CD4-positive, alpha-beta T cell treated with Interferon gamma for 1 hour (primary cell): ENCODE measurements at regions not wholly inside any gene's neighbourhood (a gene's known extent, or its start where the extent isn't known, plus 50 kb on each side); places are given as distances from the start of the nearest gene placed in this dataset.
"Not testable (repeated sequence)": the region's sequence is repeated elsewhere in the genome, so short reads cannot be mapped to it uniquely, and the experiment has no call there.

Source experiments
- DNase-seq: peaks from one replicate; pipeline ENCODE4 v3.0.0-alpha.2; 2020

- DNase-seq, result no peak
Measured at GRCh38 chr10:9910446-9910845, 1107.2 kb upstream of the CELF2 start.

- no peak for DNase-seq
Measured at GRCh38 chr10:9911488-9911887, 1106.2 kb upstream of the CELF2 start.

DNA sequence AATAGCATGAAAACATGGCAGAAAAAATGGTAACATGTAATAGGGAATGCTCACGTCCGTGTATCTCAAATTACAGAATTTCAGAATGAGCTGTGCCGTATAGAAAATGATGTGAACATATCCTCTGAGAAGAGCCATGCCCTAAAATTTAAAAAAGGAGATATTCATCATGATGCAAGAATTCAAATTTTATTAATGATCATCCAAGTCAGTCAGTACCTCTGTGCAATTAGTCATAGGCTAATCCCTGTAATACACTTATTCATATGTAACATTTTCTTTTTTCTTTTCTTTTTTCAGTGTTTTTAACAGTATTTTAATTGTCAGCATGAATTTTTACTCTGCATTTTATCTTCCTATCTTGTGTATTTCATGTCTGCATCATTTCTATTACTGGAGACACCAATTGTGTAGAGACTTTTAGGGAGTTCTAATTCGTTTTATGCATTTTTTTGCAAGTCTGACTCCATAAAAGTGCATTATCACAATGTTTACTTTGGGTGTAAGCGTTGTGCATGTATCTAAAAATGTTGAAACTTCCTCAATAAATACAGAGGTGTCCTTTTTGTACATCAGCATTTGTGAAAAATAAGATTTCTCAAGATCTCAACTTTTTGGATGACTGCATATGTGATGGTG is 1103.7 kb upstream of the CELF2 start:
- no peak for DNase-seq

GRCh38 chr10:9921544-9921943 is 1096.1 kb upstream of the CELF2 start:
- no peak for DNase-seq

DNA sequence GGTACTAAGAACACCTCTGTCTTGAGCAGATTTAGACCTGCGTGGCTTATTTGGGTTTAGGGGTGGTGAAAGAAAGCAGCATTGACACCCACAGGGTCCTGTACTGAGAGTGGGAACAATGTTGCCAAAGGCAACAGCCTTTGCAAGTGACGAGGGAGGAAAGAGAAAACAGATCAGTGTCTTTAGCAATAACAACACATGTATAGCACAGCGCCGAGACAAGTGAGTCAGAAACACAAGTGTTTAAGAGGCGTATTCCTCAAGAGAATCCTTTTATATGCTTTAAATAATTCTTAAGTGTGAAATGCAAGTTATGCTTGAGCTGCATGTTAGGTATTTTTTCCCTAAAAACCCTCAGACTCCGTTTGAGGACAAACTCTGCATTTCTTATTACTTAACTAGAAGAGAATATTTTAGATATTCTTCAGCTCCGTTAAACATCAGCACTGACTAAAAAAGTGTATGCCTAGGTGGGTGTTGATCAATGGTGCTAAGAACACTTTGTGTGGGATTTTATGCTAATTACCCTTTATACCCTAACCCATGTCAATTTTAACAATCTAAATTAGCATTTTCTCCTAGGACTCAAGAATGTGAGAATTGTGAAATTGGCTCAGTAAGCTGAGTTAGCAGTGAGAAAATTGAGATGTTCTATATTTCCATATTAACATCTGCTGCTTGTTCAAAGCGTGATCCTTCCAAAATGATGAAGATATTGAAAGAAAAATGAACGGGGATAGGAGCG is 1095.4 kb upstream of the CELF2 start:
- DNase-seq, result no peak

GRCh38 chr10:9926003-9926402 is 1091.7 kb upstream of the CELF2 start:
- no peak for DNase-seq

DNA sequence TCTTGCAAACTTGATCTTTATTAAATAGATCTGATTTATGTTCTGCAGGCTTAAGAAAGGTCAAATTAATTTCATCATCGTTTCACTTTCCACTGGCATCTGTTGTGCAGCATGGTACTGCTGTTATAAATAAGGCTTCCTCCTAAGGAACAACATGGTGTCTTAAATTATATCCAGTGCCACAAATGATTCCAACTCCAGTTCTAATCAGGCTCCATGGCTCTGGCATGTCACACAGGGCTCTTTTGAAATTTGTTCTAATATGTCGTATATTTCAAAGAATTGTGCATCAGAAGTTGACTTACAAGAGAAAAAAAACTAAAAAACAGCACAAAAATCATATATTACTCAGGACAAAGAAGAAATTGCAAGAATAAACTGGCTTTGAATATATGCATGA is 1090.8 kb upstream of the CELF2 start:
- DNase-seq, result no peak

GRCh38 chr10:9939716-9940115 is 1078.0 kb upstream of the CELF2 start:
- DNase-seq, result no peak

DNA sequence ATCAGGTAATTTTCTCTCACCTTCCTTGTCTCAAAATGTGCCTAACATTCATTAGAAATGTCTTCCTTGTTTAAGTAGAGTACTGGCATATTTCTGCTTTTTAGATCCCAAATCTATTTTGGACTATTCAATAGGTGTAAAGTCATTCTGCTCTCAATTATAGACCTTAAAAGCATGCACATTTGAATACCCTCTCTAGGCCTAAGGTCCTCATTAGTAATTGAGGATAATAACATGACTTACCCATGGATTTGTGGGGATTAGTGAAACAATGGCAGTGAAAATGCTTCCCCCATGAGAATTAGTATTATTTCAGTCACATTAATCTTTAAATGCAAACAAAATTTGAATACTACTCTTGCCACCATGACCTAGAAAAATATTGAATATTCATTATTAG is 1073.0 kb upstream of the CELF2 start:
- no peak for DNase-seq

- DNase-seq, result no peak
Measured at GRCh38 chr10:9950070-9950469, 1067.6 kb upstream of the CELF2 start.

DNA sequence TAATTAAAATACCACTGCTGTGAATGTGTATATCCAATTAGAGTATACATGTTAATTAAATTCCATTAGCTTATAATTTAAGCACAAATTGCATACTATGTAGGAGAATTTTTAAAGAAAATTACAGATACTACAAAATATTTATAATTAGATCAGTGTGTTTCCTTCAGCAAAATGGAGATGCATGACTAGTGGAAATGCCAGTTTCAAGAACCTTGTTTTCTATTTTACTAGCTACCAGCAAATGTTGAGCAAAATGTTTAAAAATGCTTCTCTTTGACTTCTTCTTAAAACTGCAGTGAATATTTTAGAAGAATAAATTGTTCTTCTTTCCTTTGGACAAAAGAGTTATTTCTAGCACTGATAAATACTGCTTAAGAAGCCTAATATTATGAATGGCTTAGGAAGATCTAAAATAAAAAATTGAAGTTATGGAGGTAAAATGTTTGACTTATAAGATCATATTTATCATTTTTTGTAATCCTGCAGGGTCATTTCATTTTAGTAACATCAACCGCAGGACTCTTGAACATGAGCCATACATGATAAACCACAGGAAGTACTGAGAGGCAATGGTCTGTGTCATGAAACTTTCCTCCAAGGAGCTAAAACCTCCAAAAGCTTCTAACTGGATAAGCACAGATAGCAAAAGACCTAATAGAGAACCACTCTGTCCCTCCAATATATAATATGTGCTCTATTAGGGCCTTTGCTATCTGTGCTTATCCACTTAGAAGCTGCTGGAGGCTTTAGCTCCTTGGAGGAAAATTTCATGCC is 1066.0 kb upstream of the CELF2 start:
- DNase-seq, result no peak

GRCh38 chr10:9957351-9957750 is 1060.3 kb upstream of the CELF2 start:
- no peak for DNase-seq

GRCh38 chr10:9957876-9958275 is 1059.8 kb upstream of the CELF2 start:
- not testable (repeated sequence) for DNase-seq

GRCh38 chr10:9965341-9965740 is 1052.3 kb upstream of the CELF2 start:
- no peak for DNase-seq

DNA sequence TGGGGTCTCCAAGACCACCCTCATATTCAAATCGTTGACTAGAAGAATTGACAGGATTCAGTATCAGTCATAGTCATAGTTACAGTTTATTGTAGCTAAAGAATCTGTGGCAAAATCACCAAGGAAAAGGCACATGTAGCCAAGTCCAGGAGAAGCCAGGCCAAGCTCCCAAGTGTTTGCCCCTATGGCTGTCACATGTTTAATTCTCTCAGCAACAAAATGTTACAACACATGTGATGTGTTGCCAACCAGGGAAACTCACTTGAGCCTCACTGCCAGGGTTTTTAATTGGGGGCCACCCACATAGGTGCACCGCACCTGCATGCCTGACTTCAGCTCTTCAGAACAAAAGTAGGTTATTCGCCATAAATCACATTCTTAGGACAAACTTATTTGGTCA is 1030.9 kb upstream of the CELF2 start:
- no peak for DNase-seq

GRCh38 chr10:9987197-9987596 is 1030.5 kb upstream of the CELF2 start:
- DNase-seq, result no peak

GRCh38 chr10:9992661-9993060 is 1025.0 kb upstream of the CELF2 start:
- DNase-seq, result no peak

DNA sequence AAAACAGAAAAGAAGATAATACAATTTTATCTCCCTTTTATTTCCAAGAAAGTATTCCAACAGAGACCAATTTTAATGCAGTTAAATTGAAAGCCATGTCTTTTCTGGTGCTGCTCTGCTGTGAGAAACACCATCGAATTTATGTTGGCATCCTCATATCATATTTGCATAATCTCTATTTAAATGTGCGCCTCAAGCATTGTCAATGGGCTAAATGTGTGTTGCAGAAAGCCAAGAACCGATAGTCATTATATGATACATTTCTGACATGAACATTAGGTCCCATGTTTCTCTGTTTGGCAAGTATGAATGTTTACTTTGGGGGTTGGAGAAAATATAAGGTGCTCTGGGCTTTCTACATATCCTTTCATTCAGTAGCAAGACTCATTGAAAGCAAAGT is 1023.5 kb upstream of the CELF2 start:
- DNase-seq, result no peak

GRCh38 chr10:9999627-10000026 is 1018.0 kb upstream of the CELF2 start:
- DNase-seq, result no peak

- DNase-seq, result no peak
Measured at GRCh38 chr10:10007957-10008356, 1009.7 kb upstream of the CELF2 start.

GRCh38 chr10:10010397-10010796 is 1007.3 kb upstream of the CELF2 start:
- no peak for DNase-seq

- no peak for DNase-seq
Measured at GRCh38 chr10:10014846-10015245, 1002.8 kb upstream of the CELF2 start.

DNA sequence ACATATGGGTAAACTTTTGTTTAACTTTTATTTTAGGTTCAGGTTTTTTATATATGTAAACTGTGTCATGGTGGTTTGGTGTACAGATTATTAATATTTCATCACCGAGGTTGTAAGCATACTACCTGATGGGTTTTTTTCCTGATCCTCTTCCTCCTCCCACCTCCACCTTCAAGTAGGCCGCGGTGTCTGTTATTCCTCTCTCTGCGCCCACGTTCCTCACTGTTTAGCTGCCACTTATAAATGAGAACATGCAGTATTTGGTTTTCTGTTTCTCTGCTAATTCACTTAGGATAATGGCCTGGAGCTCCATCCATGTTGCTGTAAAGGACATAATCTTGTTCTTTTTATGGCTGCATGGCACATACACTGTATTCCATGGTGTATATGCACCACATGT is 1000.0 kb upstream of the CELF2 start:
- no peak for DNase-seq

DNA sequence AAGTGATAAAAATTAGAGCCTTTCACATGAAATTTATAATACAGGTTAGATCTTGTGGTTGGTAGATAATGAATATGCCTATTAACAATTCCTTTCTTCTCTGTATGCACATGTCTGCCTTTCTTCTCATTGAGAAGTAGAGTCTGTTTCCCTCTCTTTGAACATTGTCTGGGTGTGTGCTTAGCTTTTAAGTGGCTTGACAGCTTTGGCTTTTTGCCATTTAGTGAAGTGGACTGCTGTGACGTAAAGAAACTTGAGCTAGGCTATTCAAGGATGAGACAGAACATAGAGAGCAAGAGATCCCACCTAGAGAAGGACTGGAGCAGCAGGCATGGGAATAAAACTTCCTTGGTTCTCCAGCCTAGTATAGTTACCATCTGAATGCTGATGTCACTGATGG is 996.7 kb upstream of the CELF2 start:
- no peak for DNase-seq
